GM19455 (cell line): ENCODE measurements at regions not wholly inside any gene's neighbourhood (a gene's known extent, or its start where the extent isn't known, plus 50 kb on each side); places are given as distances from the start of the nearest gene placed in this dataset.

Experiments
- ATAC-seq: cut with Tn5 transposase; IDR thresholded peaks from one replicate; pipeline ENCODE4 v1.9.1; 2021; ENCODE audit not compliant: unreplicated experiment

- no peak for ATAC-seq
Measured at GRCh38 chr5:68771732-68772131, 322.1 kb upstream of the SLC30A5 start.

- no peak for ATAC-seq
Measured at GRCh38 chr5:68776381-68776780, 317.4 kb upstream of the SLC30A5 start.

- ATAC-seq, result no peak
Measured at GRCh38 chr5:68777135-68777534, 316.7 kb upstream of the SLC30A5 start.

- ATAC-seq, result no peak
Measured at GRCh38 chr5:68778484-68778883, 315.3 kb upstream of the SLC30A5 start.

GRCh38 chr5:68780299-68780955, 313.4 kb upstream of the SLC30A5 start:
- no peak for ATAC-seq

- no peak for ATAC-seq
Measured at GRCh38 chr5:68793074-68793473, 300.7 kb upstream of the SLC30A5 start.

GRCh38 chr5:68793993-68794392, 299.8 kb upstream of the SLC30A5 start:
- ATAC-seq, result no peak

- ATAC-seq, result no peak
Measured at GRCh38 chr5:68795190-68795589, 298.6 kb upstream of the SLC30A5 start.

GRCh38 chr5:68798877-68799843, 294.7 kb upstream of the SLC30A5 start:
- no peak for ATAC-seq

- ATAC-seq, result no peak
Measured at GRCh38 chr5:68802430-68802829, 291.4 kb upstream of the SLC30A5 start.

- ATAC-seq, result no peak
Measured at GRCh38 chr5:68803881-68804319, 289.9 kb upstream of the SLC30A5 start.

- ATAC-seq, result no peak
Measured at GRCh38 chr5:68804343-68804742, 289.5 kb upstream of the SLC30A5 start.

GRCh38 chr5:68805444-68805843, 288.4 kb upstream of the SLC30A5 start:
- no peak for ATAC-seq

- ATAC-seq, result no peak
Measured at GRCh38 chr5:68817632-68818031, 276.2 kb upstream of the SLC30A5 start.

GRCh38 chr5:68818057-68818695, 275.6 kb upstream of the SLC30A5 start:
- ATAC-seq, result no peak

GRCh38 chr5:68818870-68819269, 274.9 kb upstream of the SLC30A5 start:
- ATAC-seq, result no peak

GRCh38 chr5:68821056-68821455, 272.8 kb upstream of the SLC30A5 start:
- ATAC-seq, result no peak

- no peak for ATAC-seq
Measured at GRCh38 chr5:68822796-68823195, 271.0 kb upstream of the SLC30A5 start.

- ATAC-seq, result no peak
Measured at GRCh38 chr5:68823301-68823700, 270.5 kb upstream of the SLC30A5 start.

GRCh38 chr5:68830377-68830898, 263.4 kb upstream of the SLC30A5 start:
- no peak for ATAC-seq

- ATAC-seq, result no peak
Measured at GRCh38 chr5:68834491-68834981, 259.3 kb upstream of the SLC30A5 start.
